Activated CD8-positive, alpha-beta T cell treated with anti-CD3 and anti-CD28 coated beads for 36 hours (primary cell): ENCODE measurements at regions not wholly inside any gene's neighbourhood (a gene's known extent, or its start where the extent isn't known, plus 50 kb on each side); places are given as distances from the start of the nearest gene placed in this dataset.

Experiments
- ATAC-seq: fragments of 200-7000 bp; cut with Tn5 transposase; one replicate; pipeline ENCODE4 v1.10.0; 2021; ENCODE audit warnings: mild to moderate bottlenecking, moderate library complexity
- CTCF ChIA-PET: fragments of 350-600 bp; sonication (Branson Sonifier 250); formaldehyde crosslinking; loops from one replicate; lab custom pipeline; 2021; ENCODE audit warnings: antibody characterized with exemption; lab: Charles Lee
- POLR2A ChIA-PET: fragments of 350-600 bp; sonication (Branson Sonifier 250); formaldehyde crosslinking; loops from one replicate; lab custom pipeline; 2021; ENCODE audit warnings: antibody characterized with exemption; lab: Charles Lee
- DNase-seq: peaks from one replicate; pipeline ENCODE4 v3.0.0-alpha.2; 2020
- H3K27ac Mint-ChIP-seq: one replicate; pipeline ENCODE4 v1.8.0; 2021; ENCODE audit warnings: mild to moderate bottlenecking, mixed read lengths
- H3K27me3 Mint-ChIP-seq: one replicate; pipeline ENCODE4 v1.8.0; 2021; ENCODE audit warnings: mixed read lengths
- H3K36me3 Mint-ChIP-seq: one replicate; pipeline ENCODE4 v1.8.0; 2021; ENCODE audit warnings: low read depth, mixed read lengths
- H3K4me1 Mint-ChIP-seq: one replicate; pipeline ENCODE4 v1.8.0; 2021; ENCODE audit warnings: low read depth, mixed read lengths
- H3K4me3 Mint-ChIP-seq: one replicate; pipeline ENCODE4 v1.8.0; 2021; ENCODE audit warnings: mild to moderate bottlenecking, moderate library complexity, mixed read lengths
- H3K9me3 Mint-ChIP-seq: one replicate; pipeline ENCODE4 v1.8.0; 2021; ENCODE audit warnings: mixed read lengths
- intact Hi-C: fragments of 100-400 bp; cut with micrococcal nuclease; formaldehyde crosslinking; loops from one replicate; pipeline ENCODE4 v1.10.0; 2022
- TF ChIP-seq, protein P1 (sequence below): fragments of 200-600 bp; IDR thresholded peaks from one replicate; pipeline ENCODE4 v1.8.0; 2022; ENCODE audit warnings: antibody characterized with exemption, mild to moderate bottlenecking

DNA sequence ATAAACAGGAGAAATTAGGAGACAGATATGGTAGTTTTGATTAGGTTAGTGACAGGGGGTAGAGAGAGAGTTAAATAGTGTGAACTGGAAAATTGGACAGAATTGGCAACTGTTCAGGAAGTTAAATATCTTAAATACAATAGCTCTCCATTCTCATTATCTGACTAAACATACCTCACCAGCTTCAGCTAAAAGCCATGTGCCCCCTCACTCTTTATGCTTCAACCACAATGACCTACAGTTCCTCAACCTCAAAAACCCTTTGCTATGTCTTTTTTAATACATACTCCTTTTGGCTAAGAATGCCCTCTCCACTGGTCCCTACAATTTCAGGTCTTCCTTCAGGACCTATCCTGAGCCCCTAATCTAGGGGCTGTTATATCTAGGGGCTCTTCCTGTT, 740.2 kb upstream of the ZEB2 start:
- ATAC-seq (no peak), DNase-seq (no peak)
- Mint-ChIP-seq H3K27ac (no peak overlapping the region), H3K4me1 (peaks cover 12% of the 10 kb centered on the region), H3K36me3 (no peaks in the 10 kb centered on the region), H3K9me3 (no peaks in the 10 kb centered on the region), H3K4me3 (no peak overlapping the region), H3K27me3 (peaks cover 34% of the 10 kb centered on the region)
- POLR2A ChIA-PET: no interaction called here
- TF ChIP-seq, protein P1, sequence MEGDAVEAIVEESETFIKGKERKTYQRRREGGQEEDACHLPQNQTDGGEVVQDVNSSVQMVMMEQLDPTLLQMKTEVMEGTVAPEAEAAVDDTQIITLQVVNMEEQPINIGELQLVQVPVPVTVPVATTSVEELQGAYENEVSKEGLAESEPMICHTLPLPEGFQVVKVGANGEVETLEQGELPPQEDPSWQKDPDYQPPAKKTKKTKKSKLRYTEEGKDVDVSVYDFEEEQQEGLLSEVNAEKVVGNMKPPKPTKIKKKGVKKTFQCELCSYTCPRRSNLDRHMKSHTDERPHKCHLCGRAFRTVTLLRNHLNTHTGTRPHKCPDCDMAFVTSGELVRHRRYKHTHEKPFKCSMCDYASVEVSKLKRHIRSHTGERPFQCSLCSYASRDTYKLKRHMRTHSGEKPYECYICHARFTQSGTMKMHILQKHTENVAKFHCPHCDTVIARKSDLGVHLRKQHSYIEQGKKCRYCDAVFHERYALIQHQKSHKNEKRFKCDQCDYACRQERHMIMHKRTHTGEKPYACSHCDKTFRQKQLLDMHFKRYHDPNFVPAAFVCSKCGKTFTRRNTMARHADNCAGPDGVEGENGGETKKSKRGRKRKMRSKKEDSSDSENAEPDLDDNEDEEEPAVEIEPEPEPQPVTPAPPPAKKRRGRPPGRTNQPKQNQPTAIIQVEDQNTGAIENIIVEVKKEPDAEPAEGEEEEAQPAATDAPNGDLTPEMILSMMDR: no peak
- CTCF ChIA-PET: no interaction called here
- intact Hi-C loops: loop anchor here (5.0 kb wide), 1 partner anchor 67 kb away; no protein-coding TSS in a partner anchor

DNA sequence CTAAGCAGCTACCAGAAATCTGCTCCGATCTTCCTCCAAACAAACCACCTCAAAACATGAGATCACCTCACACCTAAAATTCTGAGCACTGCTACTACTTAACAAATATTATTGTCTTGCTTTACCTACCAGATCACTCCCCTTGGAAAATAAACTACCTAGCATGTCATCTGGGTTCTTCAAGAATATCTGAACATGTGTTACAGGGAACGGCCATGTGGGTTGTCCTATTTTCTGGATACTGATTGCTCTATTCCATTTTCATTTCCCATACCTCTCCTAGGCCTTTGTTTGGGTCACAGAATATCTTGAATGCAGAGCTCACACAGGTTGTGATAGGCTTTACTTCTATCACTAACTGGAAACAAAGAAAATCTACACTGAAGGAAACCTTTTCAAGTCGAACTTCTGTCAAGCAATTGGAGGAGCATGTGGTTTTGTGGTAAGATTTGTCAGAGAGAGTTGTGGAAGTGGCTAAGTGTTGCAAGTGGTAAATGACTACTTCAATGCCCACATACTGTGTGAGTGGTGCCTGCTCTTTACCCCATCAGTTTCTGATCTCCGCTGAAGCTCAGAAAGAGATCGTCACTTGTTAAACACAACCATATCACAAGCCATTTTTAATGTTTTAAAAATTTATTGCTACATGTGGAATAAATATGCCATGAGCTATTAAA, 739.1 kb upstream of the ZEB2 start:
- H3K36me3 Mint-ChIP-seq: no peaks in the 10 kb centered on the region
- TF ChIP-seq, protein P1: no peak
- intact Hi-C loops: no loop called here
- peaks cover 36% of the 10 kb centered on the region for H3K27me3 Mint-ChIP-seq
- ChIA-PET CTCF (no interaction called here), POLR2A (no interaction called here)
- peaks cover 12% of the 10 kb centered on the region for H3K4me1 Mint-ChIP-seq
- H3K4me3 Mint-ChIP-seq: no peak overlapping the region
- no peak overlapping the region for H3K27ac Mint-ChIP-seq
- H3K9me3 Mint-ChIP-seq: no peaks in the 10 kb centered on the region
- ATAC-seq (peak; percentile 95), DNase-seq (peak; percentile 52)

DNA sequence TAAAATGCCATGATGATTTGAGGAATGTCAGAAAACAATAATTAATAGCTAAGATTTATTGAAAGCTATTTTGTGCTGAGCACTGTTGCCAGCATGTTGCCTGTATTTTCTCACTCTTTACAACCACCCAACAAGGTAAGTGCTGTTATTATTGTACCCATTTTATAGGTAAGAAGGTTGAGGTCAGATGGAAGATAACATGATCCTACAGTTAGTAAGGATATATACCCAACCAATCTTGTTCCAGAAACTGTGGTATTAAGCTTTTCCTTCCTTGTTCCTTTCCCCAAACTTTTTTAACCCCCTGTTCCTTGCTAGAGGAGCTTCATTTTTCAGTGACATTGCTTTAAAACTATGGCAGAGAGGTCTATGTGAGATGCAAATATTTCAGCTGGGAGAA, 738.0 kb upstream of the ZEB2 start:
- ChIA-PET CTCF (no interaction called here), POLR2A (no interaction called here)

DNA sequence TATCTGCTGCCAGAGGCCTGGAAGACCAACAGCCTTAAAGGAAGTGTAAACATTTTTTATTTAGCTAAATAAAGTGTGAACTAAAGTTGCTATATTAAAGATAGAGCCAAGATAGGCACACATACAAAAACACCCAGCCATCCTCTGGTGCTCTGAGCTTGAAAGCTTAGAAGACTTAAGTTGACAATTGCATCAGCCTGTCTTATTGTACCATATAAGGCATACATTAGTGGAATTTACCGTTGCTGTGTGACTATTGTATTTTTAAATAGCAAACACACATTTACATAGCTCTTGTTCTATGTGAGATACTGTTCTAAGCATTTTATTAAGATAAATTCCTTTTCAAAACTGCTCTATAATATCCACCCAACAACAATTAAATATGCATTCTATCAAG, 736.6 kb upstream of the ZEB2 start:
- H3K4me3 Mint-ChIP-seq: no peak overlapping the region
- no peak for ATAC-seq
- CTCF ChIA-PET: no interaction called here
- TF ChIP-seq, protein P1: no peak
- POLR2A ChIA-PET: no interaction called here
- no peak for DNase-seq
- intact Hi-C loops: no loop called here
- no peaks in the 10 kb centered on the region for H3K9me3 Mint-ChIP-seq
- peaks cover 12% of the 10 kb centered on the region for H3K4me1 Mint-ChIP-seq
- no peak overlapping the region for H3K27ac Mint-ChIP-seq
- H3K36me3 Mint-ChIP-seq: no peaks in the 10 kb centered on the region
- H3K27me3 Mint-ChIP-seq: peaks cover 38% of the 10 kb centered on the region

More for the DNA sequence above, 738.0 kb upstream of the ZEB2 start:
- peaks cover 12% of the 10 kb centered on the region for H3K4me1 Mint-ChIP-seq
- ATAC-seq (no peak), DNase-seq (no peak)
- H3K27me3 Mint-ChIP-seq: peaks cover 39% of the 10 kb centered on the region
- TF ChIP-seq, protein P1: no peak
- H3K27ac Mint-ChIP-seq: no peak overlapping the region
- no peak overlapping the region for H3K4me3 Mint-ChIP-seq
- H3K36me3 Mint-ChIP-seq: no peaks in the 10 kb centered on the region
- no peaks in the 10 kb centered on the region for H3K9me3 Mint-ChIP-seq
- intact Hi-C loops: no loop called here

DNA sequence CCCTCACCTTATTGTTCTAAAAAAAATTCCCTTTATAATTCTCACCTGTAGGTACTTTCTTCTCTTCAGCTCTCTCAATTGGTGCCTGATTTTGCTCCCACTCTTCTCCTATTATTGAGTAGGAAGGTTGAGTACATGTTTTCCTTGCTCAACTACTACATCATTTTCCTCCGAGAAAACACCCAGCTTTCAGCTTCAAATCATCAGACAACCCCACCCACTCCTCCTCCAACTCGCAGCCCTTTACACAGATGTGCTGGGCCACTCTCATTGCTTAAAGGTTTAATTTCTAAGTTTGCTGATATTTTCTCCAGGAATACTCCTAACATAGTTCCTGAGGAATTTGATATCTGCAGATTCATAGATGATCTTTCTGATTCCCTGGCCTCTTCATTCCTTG, 734.4 kb upstream of the ZEB2 start:
- ChIA-PET POLR2A (no interaction called here), CTCF (no interaction called here)
- DNase-seq (no peak), ATAC-seq (no peak)
- H3K27me3 Mint-ChIP-seq: peaks cover 32% of the 10 kb centered on the region
- H3K4me1 Mint-ChIP-seq: peaks cover 7% of the 10 kb centered on the region
- H3K9me3 Mint-ChIP-seq: no peaks in the 10 kb centered on the region
- no peak overlapping the region for H3K27ac Mint-ChIP-seq
- no peaks in the 10 kb centered on the region for H3K36me3 Mint-ChIP-seq
- intact Hi-C loops: no loop called here
- TF ChIP-seq, protein P1: no peak
- no peak overlapping the region for H3K4me3 Mint-ChIP-seq
